ENCODE measurements at regions not wholly inside any gene's neighbourhood (a gene's known extent, or its start where the extent isn't known, plus 50 kb on each side); places are given as distances from the start of the nearest gene placed in this dataset.

GRCh38 chr21:23743821-23744220 lies 1863.5 kb downstream of the MRPL39 start:
- no peak for DNase-seq (ENCODE audit: low spot score)

- DNase-seq (ENCODE audit: low spot score) = no peak
Observed at GRCh38 chr21:23740463-23740862, 1866.8 kb downstream of the MRPL39 start.

GRCh38 chr21:23732776-23733175 lies 1874.5 kb downstream of the MRPL39 start:
- no peak for DNase-seq (ENCODE audit: low spot score)

- no peak for DNase-seq (ENCODE audit: low spot score)
Observed at GRCh38 chr21:23729331-23729730, 1878.0 kb downstream of the MRPL39 start.

- DNase-seq (ENCODE audit: low spot score) = no peak
Observed at GRCh38 chr21:23725576-23725975, 1881.7 kb downstream of the MRPL39 start.

GRCh38 chr21:23718446-23719285 lies 1888.6 kb downstream of the MRPL39 start:
- DNase-seq (ENCODE audit: low spot score) = no peak

- DNase-seq (ENCODE audit: low spot score) = no peak
Observed at GRCh38 chr21:23712166-23712565, 1895.1 kb downstream of the MRPL39 start.

GRCh38 chr21:23706431-23706830 lies 1900.8 kb downstream of the MRPL39 start:
- DNase-seq (ENCODE audit: low spot score) = no peak

- DNase-seq (ENCODE audit: low spot score) = no peak
Observed at GRCh38 chr21:23699402-23699801, 1907.9 kb downstream of the MRPL39 start.

GRCh38 chr21:23698619-23699018 lies 1908.7 kb downstream of the MRPL39 start:
- DNase-seq (ENCODE audit: low spot score) = no peak

GRCh38 chr21:23695443-23695842 lies 1911.8 kb downstream of the MRPL39 start:
- DNase-seq (ENCODE audit: low spot score) = no peak

GRCh38 chr21:23694390-23694789 lies 1912.9 kb downstream of the MRPL39 start:
- DNase-seq (ENCODE audit: low spot score) = no peak

GRCh38 chr21:23690316-23690715 lies 1917.0 kb downstream of the MRPL39 start:
- DNase-seq (ENCODE audit: low spot score) = no peak

GRCh38 chr21:23686737-23687523 lies 1920.4 kb downstream of the MRPL39 start:
- no peak for DNase-seq (ENCODE audit: low spot score)

GRCh38 chr21:23684431-23684830 lies 1922.8 kb downstream of the MRPL39 start:
- DNase-seq (ENCODE audit: low spot score) = no peak

GRCh38 chr21:23664193-23664694 lies 1943.0 kb downstream of the MRPL39 start:
- no peak for DNase-seq (ENCODE audit: low spot score)

- no peak for DNase-seq (ENCODE audit: low spot score)
Observed at GRCh38 chr21:23660560-23660959, 1946.7 kb downstream of the MRPL39 start.

- DNase-seq (ENCODE audit: low spot score) = no peak
Observed at GRCh38 chr21:23644768-23645167, 1962.5 kb downstream of the MRPL39 start.

- DNase-seq (ENCODE audit: low spot score) = no peak
Observed at GRCh38 chr21:23639721-23640120, 1967.6 kb downstream of the MRPL39 start.

GRCh38 chr21:23638131-23638695 lies 1969.1 kb downstream of the MRPL39 start:
- DNase-seq (ENCODE audit: low spot score) = no peak

GRCh38 chr21:23633447-23633940 lies 1973.8 kb downstream of the MRPL39 start:
- no peak for DNase-seq (ENCODE audit: low spot score)

- DNase-seq (ENCODE audit: low spot score) = no peak
Observed at GRCh38 chr21:23624281-23624680, 1983.0 kb downstream of the MRPL39 start.
